T-helper 2 cell (primary cell): ENCODE measurements at regions not wholly inside any gene's neighbourhood (a gene's known extent, or its start where the extent isn't known, plus 50 kb on each side); places are given as distances from the start of the nearest gene placed in this dataset.
"Not testable (repeated sequence)": the region's sequence is repeated elsewhere in the genome, so short reads cannot be mapped to it uniquely, and the experiment has no call there.

Experiments
- DNase-seq, 5 experiments: peaks; one replicate each; pipeline versions ENCODE4 v3.0.0 to v3.0.0-alpha.2; 2012 to 2022

GRCh38 chrX:112577146-112577545 is 102.6 kb downstream of the LHFPL1 start:
- DNase-seq, result no peak

GRCh38 chrX:112571388-112571787 is 108.3 kb downstream of the LHFPL1 start:
- no peak for DNase-seq

DNA sequence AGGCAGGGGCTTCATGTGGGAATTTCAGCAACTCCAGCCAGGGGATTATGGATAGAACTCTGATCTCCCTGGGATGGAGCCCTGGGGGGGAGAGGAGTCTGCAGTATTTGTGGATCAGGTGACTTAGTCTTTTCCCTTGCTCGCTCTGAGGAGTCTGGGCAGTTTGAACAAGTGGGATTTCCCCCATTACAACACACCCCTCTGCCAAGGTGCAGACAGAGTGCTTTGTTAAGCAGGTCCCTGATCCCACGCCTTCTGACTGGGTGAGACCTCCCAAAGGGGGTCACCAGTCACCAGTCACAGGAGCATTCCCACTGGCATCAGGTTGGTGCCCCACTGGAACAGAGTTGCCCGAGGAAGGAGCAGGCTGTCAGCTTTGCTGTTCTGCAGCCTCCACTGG is 123.9 kb downstream of the LHFPL1 start:
- no peak for DNase-seq

- no peak for DNase-seq
Observed at GRCh38 chrX:112545051-112545450, 134.7 kb downstream of the LHFPL1 start.

GRCh38 chrX:112536544-112536943 is 143.2 kb downstream of the LHFPL1 start:
- no peak for DNase-seq

DNA sequence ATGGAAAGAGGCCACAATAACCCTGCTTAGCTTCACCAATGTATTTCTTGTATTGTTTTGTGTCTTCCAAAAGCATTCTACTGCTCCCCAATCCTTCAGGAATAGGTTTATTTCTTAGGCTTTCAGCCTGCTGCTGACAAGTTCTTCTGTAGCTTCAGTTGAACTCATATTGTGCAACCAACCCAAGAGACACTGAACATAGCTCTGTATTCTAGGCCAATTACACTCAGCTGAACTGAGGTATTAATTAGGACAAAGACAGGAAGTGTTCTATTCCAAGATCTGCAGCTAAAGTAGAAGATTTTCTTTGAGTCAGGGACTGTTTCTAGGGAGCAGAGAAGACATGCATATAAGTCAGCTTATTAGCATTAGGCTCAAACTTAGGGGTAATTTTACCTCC is 151.8 kb downstream of the LHFPL1 start:
- no peak for DNase-seq

DNA sequence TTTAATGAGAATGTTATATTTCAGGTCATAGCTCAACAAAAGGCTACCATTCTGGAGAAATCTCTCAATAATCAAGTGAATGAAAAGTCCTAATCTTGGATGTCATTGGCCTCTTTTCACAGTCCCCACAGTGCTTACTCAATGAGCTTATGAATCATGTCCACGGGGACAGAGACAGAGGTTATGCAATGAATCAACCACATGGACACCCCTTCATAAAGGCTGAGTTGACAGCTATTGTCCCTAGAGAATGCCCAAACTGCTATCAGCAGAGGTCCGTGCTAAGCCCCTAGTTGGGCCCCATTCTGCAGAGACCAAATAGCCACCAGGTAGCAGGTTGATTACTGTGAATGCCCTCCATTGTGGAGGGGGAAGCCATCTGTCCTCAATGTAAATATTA is 158.1 kb downstream of the LHFPL1 start:
- no peak for DNase-seq

- DNase-seq, result no peak
Observed at GRCh38 chrX:112520124-112520523, 159.6 kb downstream of the LHFPL1 start.

DNA sequence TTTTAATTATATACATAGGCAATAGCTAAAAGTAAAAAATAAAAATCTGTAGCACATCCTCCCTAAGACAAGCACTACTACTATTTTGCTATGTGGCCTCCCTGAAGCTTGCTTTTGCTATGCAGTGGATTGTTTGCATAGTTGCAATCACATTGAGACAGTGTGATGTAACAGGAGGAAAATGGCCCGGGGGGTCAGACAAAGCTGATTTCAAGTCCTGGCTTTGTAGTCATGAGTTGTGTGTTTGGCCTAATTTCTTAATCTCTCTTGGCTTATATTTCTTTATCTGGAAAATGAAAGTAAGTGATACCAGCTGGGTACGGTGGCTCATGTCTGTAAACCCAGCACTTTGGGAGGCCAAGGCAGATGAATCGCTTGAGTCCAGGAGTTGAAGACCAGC is 166.6 kb downstream of the LHFPL1 start:
- DNase-seq, result no peak

DNA sequence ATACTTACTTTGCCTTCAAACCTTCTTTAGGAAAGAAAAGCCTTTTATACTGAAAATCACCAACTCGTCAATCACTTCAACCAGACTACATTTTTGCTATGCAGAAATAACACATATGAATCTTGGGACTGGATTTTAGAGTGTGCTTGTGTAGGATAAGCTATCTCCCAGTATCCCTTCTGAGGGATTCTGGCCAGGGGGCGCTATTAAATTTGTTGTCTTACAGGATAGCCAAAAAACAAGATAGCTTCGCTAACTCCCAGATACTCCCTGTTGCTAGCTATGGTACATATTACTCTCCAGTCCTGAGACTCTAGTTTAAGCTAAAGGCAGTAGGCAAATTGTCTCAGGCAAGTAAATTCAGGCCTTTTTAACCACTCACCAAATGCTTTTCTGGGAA is 167.2 kb downstream of the LHFPL1 start:
- DNase-seq, result no peak

DNA sequence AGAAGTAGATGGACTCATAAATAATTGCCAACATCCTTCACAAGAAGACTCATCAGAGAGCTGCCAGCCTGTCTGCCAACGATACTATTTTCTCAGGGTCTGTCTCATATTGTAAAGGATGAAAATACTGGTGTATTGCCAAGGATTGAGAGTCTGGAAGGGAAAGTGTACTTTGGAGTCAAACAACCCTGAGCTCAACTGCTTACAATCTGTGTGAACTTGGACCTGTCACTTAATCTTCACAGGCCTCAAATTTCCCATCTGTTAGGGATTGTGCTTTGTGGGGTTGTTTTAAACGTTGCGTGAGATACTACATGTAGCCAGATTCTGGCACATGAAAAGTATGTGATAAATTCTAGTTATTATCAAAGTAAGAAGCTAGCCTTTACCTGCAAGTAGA is 169.1 kb downstream of the LHFPL1 start:
- DNase-seq, result no peak

- DNase-seq, result no peak
Observed at GRCh38 chrX:112477653-112478052, 202.1 kb downstream of the LHFPL1 start.

DNA sequence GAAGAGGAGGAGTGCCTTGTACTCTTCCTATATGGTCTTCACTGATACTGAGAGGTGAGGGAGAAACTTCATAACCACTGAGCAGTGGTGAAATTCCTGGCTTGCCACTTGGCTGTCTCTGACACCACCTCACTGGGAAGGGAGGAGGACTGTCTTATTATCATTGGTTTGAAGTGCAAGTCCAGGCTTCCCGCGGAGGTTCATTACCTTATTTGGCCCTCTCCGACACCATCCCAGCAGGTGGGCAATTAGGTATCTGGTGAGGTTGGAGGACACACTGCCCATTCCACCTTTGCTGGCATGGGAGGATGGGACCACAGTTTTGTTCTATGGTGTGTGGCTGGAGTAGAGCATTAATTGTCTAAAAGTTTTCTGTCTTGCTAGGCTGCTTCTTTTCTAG is 206.1 kb downstream of the LHFPL1 start:
- no peak for DNase-seq

GRCh38 chrX:112470551-112470950 is 209.2 kb downstream of the LHFPL1 start:
- no peak for DNase-seq

DNA sequence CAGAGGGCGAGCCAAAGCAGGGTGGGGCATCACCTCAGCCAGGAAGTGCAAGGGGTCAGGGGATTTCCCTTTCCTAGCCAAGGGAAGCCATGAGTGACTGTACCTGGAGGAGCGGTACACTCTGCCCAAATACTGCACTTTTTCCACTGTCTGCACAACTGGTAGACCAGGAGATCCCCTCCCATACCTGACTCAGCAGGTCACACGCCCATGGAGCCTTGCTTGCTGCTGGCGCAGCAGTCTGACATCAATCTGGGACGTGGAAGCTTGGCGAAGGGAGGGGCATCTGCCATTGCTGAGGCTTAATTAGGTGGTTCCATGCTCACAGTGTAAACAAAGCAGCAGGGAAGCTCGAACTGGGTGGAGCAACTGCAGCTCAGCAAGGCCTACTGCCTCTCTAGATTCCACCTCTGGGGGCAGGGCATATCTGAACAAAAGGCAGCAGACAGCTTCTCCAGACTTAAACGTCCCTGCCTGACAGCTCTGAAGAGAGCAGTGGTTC is 217.7 kb downstream of the LHFPL1 start:
- not testable (repeated sequence) for DNase-seq

GRCh38 chrX:112457788-112458187 is 221.9 kb downstream of the LHFPL1 start:
- no peak for DNase-seq

DNA sequence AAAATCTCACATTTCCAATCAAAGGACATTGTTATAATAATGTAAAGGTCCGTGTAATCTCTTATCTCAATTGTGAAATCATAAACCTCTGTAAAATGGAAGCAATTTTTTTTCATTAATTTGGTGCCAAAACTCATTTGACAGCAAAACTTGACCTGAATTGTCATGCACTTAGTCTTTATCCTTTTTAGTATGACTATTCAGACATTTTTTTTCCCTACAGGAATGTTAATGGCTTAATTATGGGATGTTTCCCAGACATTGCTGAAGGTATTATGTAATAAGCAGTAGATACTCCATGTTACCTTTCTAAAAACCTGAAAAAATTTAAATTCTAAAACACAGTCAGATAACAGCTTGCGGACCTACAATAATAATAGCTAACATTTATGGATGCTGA is 228.9 kb downstream of the LHFPL1 start:
- no peak for DNase-seq

- DNase-seq, result no peak
Observed at GRCh38 chrX:112440277-112440676, 239.5 kb downstream of the LHFPL1 start.

- no peak for DNase-seq
Observed at GRCh38 chrX:112424166-112424565, 255.6 kb downstream of the LHFPL1 start.

GRCh38 chrX:112391313-112391712 is 288.4 kb downstream of the LHFPL1 start:
- DNase-seq, result no peak

DNA sequence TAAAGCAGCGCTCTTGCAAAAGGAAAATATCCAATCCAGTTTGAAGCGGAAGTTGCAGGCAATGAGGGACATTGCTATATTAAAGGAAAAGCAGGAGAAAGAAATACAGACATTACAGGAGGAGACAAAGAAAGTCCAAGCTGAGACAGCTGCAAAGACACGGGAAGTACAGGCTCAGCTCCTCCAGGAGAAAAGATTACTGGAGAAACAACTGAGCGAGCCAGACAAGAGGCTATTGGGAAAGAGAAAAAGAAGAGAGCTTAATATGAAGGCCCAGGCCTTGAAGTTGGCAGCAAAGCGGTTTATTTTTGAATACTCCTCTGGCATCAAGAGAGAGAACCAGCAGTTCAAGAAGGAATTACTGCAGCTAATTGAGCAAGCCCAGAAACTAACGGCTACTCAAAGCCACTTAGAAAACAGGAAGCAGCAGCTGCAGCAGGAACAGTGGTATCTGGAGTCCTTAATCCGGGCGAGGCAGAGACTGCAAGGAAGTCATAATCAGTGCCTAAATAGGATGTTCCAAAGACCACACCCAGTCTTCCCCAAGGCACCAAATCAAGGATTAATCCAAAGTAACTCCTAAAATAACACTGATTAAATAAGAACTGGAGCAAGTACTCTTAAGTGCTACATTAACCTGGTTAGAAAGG is 298.0 kb downstream of the LHFPL1 start:
- not testable (repeated sequence) for DNase-seq

- no peak for DNase-seq
Observed at GRCh38 chrX:112380541-112381278, 298.1 kb upstream of the TRPC5 start.

DNA sequence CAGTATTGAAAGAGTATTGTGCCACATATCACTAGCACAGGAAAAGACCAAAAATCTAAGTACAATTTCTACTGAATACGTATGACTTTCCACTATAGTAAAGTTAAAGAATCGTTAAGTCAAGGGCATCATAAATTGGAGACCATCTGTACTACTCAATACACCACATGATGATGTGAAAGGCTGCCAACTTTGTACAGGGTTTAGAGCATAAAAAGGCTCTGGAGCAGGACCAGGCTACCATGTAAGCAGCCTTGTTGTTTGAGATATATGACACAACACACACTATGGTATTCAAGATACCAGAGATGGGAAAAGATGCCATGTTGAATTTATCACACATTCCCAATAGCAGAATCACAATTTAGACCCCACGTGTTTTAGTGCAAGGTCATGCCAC is 294.9 kb upstream of the TRPC5 start:
- no peak for DNase-seq

GRCh38 chrX:112368371-112368770 is 285.8 kb upstream of the TRPC5 start:
- no peak for DNase-seq

- DNase-seq, result no peak
Observed at GRCh38 chrX:112367065-112367464, 284.5 kb upstream of the TRPC5 start.
